Activated CD4-positive, alpha-beta T cell treated with anti-CD3 and anti-CD28 coated beads for 24 hours (primary cell): ENCODE measurements at regions not wholly inside any gene's neighbourhood (a gene's known extent, or its start where the extent isn't known, plus 50 kb on each side); places are given as distances from the start of the nearest gene placed in this dataset.

Experiments
- DNase-seq, 2 donors: peaks; one replicate each; pipeline ENCODE4 v3.0.0-alpha.2; 2020; ENCODE audit warnings: low read depth in 2 of 2

DNA sequence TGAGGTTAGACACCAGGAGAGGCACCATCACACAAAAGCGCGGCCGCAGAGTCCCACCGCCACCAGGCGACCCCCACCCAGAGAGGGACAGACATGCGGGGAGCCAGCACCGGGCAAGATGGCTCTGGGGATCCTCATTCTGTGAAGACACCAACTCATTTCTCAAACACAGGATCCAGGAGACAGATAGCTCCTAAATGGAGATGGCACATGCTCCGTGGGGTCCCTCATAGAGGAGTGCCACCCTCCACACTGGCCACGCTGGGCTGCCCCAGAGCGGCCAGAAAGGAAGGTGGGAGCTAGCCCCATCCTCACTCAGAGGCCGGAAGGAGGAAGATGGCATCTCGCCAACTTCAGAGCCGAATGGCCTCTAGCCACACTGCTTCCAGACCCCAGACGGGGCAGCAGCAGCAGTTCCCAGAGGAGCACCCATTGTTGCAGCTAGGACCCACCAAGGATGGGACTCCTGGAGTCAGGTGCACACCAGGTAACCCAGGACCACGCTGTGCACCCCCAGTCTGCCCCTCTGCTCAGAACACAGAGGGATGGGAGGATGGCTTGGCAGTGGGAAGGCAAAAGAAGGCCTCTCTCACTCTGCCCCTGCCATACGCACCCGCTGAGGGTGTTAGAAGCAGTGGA is 78.6 kb downstream of the ZIC5 start:
- DNase-seq, result no peak

DNA sequence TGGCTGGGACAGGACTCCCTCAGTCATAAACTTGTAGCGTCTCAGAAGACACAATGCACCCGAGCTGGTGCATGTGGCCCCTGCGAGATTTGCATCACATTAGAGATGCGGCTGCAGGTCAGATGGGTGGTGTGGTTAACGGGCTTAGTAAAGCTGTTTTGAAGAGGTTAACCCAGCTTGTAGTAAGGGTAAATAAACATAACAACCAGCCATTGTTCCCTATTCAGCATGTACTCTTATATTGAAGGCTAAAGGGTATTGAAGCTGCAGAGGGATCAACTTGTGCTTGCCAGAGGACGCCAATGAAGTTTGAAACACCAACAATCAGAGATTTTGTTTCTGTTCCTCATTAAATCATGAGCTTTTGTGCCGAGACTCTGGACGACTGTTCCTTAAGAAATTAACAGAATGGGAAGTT is 79.4 kb downstream of the ZIC5 start:
- DNase-seq, result no peak

DNA sequence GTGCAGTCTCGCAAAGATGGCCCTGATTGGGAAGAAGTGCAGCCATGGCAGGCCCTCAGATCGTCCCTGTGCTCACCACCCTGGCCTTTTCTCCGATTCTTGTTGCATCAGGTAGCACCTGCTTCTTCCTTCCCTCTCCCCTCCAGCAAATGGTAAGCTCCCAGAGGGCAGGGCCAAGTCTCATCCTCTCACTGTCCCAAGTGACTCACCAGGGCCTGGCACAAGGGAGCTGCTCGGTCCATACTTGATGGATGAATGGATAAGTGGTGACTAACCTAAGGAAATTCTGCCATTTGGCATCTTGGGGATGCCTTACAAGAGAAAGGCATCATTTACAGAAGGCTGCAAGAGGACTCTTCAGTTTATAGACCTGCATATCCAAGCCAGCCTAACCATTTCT is 84.9 kb downstream of the ZIC5 start:
- DNase-seq, result no peak

- no peak for DNase-seq
These were observed 86.7 kb downstream of the ZIC5 start for GRCh38 chr13:99884913-99885312.

DNA sequence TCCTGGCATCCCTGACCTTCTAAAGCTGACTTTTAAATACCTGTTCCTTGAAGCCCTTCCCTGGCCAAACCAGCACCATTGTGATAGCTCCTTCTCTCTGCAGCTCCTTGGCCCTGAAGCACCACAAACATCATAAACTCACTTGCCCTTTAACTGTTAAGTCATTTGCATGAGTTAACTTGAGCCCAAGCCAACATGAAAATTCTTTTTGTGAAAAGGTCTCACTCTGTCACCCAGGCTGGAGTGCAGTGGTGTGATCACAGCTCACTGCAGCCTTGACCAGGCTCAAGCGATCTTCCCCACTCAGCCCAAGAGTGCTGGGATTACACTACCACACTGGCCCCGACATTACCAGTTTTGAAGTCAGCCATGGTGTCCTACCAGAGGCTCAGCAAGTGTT is 87.8 kb downstream of the ZIC5 start:
- no peak for DNase-seq

GRCh38 chr13:99878921-99879610 is 92.5 kb downstream of the ZIC5 start:
- DNase-seq, result no peak

- no peak for DNase-seq
These were observed 94.9 kb downstream of the ZIC5 start for GRCh38 chr13:99876651-99877050.

DNA sequence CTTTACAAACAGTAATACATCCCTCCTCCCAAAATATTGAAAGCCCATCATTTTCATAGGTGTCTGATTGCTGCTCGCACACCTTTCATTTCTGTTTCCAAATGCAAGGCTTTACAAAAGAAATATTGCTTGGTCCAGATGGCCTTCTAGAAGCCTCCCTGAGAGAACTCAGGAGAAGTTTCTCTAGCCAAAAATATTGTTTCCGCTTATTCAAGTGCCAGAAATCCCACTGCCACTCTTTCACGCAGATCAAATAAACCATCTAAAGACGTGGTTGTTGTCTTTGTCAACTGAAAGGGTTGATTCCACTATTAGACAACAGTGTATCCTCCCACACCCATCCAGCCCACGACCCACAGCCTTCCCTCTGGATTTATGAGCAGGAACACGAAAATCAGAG is 96.2 kb downstream of the ZIC5 start:
- no peak for DNase-seq

- DNase-seq, result no peak
These were observed 97.6 kb downstream of the ZIC5 start for GRCh38 chr13:99873832-99874430.

- no peak for DNase-seq
These were observed 98.4 kb downstream of the ZIC5 start for GRCh38 chr13:99873141-99873540.

GRCh38 chr13:99871249-99871898 is 100.2 kb downstream of the ZIC5 start:
- DNase-seq, result no peak

GRCh38 chr13:99870541-99870940 is 101.0 kb downstream of the ZIC5 start:
- DNase-seq, result no peak

DNA sequence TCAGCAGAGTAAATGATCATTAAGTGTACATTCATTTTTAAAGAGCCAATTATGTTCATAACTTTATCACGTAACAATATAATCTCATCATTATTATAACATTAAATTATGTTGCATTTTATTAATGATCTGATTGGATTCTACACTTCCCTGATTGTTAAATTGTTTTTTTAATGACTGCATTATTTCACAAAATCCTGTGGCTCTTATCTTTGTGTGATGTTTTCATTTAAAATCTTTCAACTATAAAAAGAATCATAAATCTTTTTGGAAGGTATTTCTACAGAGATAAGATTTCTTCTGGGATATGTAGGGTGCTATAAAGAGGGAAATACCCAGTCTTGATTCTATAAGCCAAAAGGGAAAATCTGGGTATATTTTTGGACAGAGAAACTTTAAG is 101.7 kb downstream of the ZIC5 start:
- no peak for DNase-seq

DNA sequence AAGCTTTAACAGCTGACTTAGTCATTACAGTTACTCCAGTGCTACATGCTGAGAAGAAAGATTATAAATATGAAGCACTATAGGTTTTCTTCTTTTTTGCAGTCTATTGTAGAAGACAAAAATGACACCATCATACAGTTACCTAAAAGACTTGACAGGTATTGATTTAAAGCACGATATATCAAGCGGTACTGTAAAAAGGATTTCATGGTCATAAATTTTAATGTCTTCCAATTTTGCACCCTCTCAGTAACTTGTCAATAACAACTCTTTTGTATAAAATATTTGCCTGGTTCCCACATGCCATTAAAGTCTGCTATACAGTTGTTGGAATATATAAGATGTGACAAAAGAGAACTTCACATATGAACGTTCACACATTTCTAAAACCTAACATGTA is 102.8 kb downstream of the ZIC5 start:
- no peak for DNase-seq

GRCh38 chr13:99867535-99868257 is 103.9 kb downstream of the ZIC5 start:
- DNase-seq, result no peak

GRCh38 chr13:99866781-99867180 is 104.8 kb downstream of the ZIC5 start:
- no peak for DNase-seq

- DNase-seq, result no peak
These were observed 106.1 kb downstream of the ZIC5 start for GRCh38 chr13:99865420-99865930.

DNA sequence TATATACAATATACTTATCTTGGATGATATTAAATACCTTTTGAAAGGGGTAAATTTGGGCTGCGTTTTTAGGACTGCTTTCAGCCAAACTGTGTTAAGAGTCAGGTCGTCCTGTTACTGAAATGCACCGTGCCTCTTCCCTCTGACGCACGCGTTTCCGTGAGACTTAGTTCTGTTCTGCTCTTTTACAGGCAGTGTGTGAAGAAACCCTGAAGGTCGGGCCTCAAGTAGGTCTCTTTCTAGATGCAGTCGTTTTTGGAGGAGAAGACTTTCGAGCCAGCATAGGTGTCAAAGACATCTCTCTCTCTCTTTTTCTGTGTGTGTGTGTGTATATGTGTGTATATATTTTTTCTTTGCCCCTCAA is 107.0 kb downstream of the ZIC5 start:
- no peak for DNase-seq

DNA sequence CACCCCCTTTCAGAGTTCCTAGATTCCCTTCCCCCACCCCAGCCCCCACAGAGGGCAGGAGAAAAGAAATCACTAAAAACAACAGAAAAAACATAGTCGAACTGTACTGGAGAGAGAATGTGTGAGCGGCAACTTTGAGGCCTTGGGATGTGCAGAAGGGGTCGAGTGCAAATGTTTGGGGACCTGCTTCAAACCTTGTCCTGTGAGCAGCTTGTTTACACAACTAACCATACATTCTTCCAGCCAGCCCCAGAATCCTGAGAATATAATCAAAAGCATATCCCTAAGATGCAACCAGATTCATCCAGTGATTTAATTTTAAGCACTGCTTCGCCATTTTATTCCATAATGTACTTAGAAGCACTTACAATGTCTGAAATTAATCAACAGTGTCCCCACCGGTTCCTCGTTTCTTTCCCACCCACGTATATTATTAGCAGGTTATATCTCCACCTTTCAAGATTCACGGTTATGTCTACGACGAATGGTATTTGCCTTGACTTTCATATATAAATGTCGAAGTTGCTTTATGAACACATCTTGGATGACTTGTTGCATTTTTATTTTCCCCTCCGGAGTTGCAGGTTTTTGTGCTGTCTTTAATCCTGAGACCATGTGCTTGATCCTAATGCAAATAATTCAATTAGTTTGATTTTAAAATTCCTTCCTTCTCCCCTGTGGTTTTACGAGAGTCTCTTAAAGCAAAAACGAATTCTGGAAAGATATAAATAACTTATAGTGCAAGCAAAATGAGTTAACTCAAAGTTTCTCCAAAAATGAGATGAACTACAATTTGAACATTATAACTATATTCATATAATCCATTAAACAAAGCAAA is 107.6 kb downstream of the ZIC5 start:
- DNase-seq, result no peak

GRCh38 chr13:99862244-99862643 is 109.3 kb downstream of the ZIC5 start:
- no peak for DNase-seq

GRCh38 chr13:99861771-99862170 is 109.8 kb downstream of the ZIC5 start:
- DNase-seq, result no peak
